ENCODE measurements at regions not wholly inside any gene's neighbourhood (a gene's known extent, or its start where the extent isn't known, plus 50 kb on each side); places are given as distances from the start of the nearest gene placed in this dataset.

DNA sequence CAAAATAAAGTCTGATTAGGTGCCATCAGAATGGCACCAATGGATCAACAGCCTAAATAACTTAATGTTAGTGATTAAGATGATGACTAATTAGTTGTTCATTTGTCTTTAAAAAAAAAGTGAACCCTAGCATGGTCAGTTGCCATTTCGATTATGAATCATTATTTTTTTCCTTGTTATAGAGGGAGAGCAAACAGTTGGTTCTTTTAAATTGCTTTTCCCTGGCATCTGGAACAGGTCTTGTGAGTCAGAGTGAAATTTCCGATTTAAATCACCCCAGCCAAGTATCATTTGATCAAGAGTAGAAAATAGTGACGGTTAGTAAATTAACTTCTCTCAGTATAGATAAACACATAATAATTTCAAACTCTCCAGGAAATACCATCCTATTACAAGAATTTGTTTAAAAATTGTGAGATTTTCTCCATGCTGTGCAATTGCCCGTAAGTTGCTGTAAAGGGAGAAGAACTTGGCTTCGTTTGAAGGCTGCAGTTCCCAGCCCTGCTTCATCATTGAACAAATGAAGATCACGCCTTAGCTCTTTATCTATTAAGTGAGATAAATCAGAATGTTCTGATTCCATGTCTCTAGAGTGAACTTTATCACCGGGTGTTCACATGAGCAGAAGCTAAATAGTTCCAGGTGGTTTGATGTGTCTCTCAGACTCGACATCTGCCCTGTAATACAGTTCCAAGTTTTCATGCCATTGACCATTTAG is 741.3 kb downstream of the DOK5 start:
- no TSS peak for BruUV-seq (replicated peaks)
- H3K79me2 ChIP-seq (ENCODE audit: control insufficient read depth, insufficient read depth, low read length): no peaks in the 10 kb centered on the region
- H3K9me3 ChIP-seq (replicated peaks; ENCODE audit: control insufficient read depth, insufficient read depth, low read length): no peaks in the 10 kb centered on the region; the same call in 2 of the 3 replicates
- in situ Hi-C loops (cut with MboI) (no loop called here), intact Hi-C loops (cut with micrococcal nuclease; ENCODE audit: unreplicated experiment) (no loop called here)
- DNase-seq (ENCODE audit: low read depth, low spot score) (no peak), ATAC-seq (no peak), FAIRE-seq (no peak)
- H3K4me1 ChIP-seq (ENCODE audit: control insufficient read depth, insufficient read depth, low read length): no peaks in the 10 kb centered on the region
- H3K4me3 ChIP-seq: no peak overlapping the region
- ChIA-PET SMC1A (ENCODE audit: uncharacterized antibody, unreplicated experiment) (interaction anchor here (1.3 kb wide), 1 partner anchor 21 kb away, joined by 3 read pairs; no protein-coding TSS in a partner anchor), POLR2A (interaction anchor here (0.6 kb wide), 1 partner anchor 201 kb away, joined by 3 read pairs; no protein-coding TSS in a partner anchor), RAD21 (ENCODE audit: unreplicated experiment) (no interaction called here), CTCF (no interaction called here)
- H3K27ac ChIP-seq (ENCODE audit: control insufficient read depth, insufficient read depth): no peak overlapping the region
- H2AFZ ChIP-seq (ENCODE audit: control insufficient read depth, low read depth, low read length): no peak overlapping the region
- H3K9ac ChIP-seq (ENCODE audit: control insufficient read depth, insufficient read depth, low read length): no peak overlapping the region
- no peaks in the 10 kb centered on the region for H3K36me3 ChIP-seq (ENCODE audit: control insufficient read depth in 2 of 2, insufficient read depth in 2 of 2, low read length in 1 of 2)
- no peak overlapping the region for H3K4me2 ChIP-seq (ENCODE audit: control insufficient read depth, insufficient read depth)
- no peaks in the 10 kb centered on the region for H4K20me1 ChIP-seq (ENCODE audit: control insufficient read depth, insufficient read depth)
- 17% methylated on average over 8 of the region's 8 CpGs for WGBS (ENCODE audit: insufficient coverage, insufficient replicate concordance, low lambda C conversion rate, missing lambda C conversion rate)
- H3K27me3 ChIP-seq (replicated peaks in 1 of 2; ENCODE audit: control insufficient read depth in 2 of 2, insufficient read depth in 2 of 2, low read length in 1 of 2): no peaks in the 10 kb centered on the region
- TF ChIP-seq NRF1 (conservative IDR thresholded peaks at IDR 0.05; ENCODE audit: low read depth, low read length): no peak
- no peak for TF ChIP-seq CREM (IDR thresholded peaks at IDR 0.05; ENCODE audit: low read depth)
- no peak for TF ChIP-seq NFYA (IDR thresholded peaks at IDR 0.05; ENCODE audit: borderline replicate concordance, low read depth, low read length)
- no peak for TF ChIP-seq BACH1 (IDR thresholded peaks at IDR 0.05; ENCODE audit: borderline replicate concordance)
- no peak for TF ChIP-seq HSF1 (IDR thresholded peaks at IDR 0.05; ENCODE audit: low read depth, low read length)
- no peak for TF ChIP-seq ZNF622 (IDR thresholded peaks at IDR 0.05)
- TF ChIP-seq MYB (IDR thresholded peaks at IDR 0.05; ENCODE audit: borderline replicate concordance, low read depth, low read length): no peak
- no peak for TF ChIP-seq RB1 (IDR thresholded peaks at IDR 0.05; ENCODE audit: borderline replicate concordance)
- TF ChIP-seq, protein P1, sequence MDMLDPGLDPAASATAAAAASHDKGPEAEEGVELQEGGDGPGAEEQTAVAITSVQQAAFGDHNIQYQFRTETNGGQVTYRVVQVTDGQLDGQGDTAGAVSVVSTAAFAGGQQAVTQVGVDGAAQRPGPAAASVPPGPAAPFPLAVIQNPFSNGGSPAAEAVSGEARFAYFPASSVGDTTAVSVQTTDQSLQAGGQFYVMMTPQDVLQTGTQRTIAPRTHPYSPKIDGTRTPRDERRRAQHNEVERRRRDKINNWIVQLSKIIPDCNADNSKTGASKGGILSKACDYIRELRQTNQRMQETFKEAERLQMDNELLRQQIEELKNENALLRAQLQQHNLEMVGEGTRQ (IDR thresholded peaks at IDR 0.05; ENCODE audit: borderline replicate concordance, low read depth, low read length): no peak
- TF ChIP-seq SIX5 (IDR thresholded peaks at IDR 0.05; ENCODE audit: low read depth, low read length, severe bottlenecking): no peak
- TF ChIP-seq, protein P2, sequence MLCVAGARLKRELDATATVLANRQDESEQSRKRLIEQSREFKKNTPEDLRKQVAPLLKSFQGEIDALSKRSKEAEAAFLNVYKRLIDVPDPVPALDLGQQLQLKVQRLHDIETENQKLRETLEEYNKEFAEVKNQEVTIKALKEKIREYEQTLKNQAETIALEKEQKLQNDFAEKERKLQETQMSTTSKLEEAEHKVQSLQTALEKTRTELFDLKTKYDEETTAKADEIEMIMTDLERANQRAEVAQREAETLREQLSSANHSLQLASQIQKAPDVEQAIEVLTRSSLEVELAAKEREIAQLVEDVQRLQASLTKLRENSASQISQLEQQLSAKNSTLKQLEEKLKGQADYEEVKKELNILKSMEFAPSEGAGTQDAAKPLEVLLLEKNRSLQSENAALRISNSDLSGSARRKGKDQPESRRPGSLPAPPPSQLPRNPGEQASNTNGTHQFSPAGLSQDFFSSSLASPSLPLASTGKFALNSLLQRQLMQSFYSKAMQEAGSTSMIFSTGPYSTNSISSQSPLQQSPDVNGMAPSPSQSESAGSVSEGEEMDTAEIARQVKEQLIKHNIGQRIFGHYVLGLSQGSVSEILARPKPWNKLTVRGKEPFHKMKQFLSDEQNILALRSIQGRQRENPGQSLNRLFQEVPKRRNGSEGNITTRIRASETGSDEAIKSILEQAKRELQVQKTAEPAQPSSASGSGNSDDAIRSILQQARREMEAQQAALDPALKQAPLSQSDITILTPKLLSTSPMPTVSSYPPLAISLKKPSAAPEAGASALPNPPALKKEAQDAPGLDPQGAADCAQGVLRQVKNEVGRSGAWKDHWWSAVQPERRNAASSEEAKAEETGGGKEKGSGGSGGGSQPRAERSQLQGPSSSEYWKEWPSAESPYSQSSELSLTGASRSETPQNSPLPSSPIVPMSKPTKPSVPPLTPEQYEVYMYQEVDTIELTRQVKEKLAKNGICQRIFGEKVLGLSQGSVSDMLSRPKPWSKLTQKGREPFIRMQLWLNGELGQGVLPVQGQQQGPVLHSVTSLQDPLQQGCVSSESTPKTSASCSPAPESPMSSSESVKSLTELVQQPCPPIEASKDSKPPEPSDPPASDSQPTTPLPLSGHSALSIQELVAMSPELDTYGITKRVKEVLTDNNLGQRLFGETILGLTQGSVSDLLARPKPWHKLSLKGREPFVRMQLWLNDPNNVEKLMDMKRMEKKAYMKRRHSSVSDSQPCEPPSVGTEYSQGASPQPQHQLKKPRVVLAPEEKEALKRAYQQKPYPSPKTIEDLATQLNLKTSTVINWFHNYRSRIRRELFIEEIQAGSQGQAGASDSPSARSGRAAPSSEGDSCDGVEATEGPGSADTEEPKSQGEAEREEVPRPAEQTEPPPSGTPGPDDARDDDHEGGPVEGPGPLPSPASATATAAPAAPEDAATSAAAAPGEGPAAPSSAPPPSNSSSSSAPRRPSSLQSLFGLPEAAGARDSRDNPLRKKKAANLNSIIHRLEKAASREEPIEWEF (IDR thresholded peaks at IDR 0.05; ENCODE audit: insufficient replicate concordance, low read depth, low read length): no peak
- TF ChIP-seq, protein P3, sequence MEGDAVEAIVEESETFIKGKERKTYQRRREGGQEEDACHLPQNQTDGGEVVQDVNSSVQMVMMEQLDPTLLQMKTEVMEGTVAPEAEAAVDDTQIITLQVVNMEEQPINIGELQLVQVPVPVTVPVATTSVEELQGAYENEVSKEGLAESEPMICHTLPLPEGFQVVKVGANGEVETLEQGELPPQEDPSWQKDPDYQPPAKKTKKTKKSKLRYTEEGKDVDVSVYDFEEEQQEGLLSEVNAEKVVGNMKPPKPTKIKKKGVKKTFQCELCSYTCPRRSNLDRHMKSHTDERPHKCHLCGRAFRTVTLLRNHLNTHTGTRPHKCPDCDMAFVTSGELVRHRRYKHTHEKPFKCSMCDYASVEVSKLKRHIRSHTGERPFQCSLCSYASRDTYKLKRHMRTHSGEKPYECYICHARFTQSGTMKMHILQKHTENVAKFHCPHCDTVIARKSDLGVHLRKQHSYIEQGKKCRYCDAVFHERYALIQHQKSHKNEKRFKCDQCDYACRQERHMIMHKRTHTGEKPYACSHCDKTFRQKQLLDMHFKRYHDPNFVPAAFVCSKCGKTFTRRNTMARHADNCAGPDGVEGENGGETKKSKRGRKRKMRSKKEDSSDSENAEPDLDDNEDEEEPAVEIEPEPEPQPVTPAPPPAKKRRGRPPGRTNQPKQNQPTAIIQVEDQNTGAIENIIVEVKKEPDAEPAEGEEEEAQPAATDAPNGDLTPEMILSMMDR (IDR thresholded peaks at IDR 0.05 in 2 of 3, conservative IDR thresholded peaks at IDR 0.05 in 1 of 3; ENCODE audit: control insufficient read depth in 2 of 3, extremely low read depth in 1 of 3, insufficient read depth in 1 of 3, low read depth in 3 of 3, low read length in 3 of 3): no peak
- no peak for TF ChIP-seq PML (IDR thresholded peaks at IDR 0.05; ENCODE audit: low read length)
- no peak for TF ChIP-seq ZNF384 (IDR thresholded peaks at IDR 0.05; ENCODE audit: borderline replicate concordance, low read depth, low read length)

Data from GM12878 (cell line).